NCI-H1417 (cell line): ENCODE measurements at regions not wholly inside any gene's neighbourhood (a gene's known extent, or its start where the extent isn't known, plus 50 kb on each side); places are given as distances from the start of the nearest gene placed in this dataset.

Experiments used
- DNase-seq, 3 experiments: peaks; one replicate each; lab custom pipeline; 2025; lab: John Stamatoyannopoulos, UW

GRCh38 chr10:131425752-131426533 is 114.4 kb upstream of the TCERG1L start:
- no peak for DNase-seq

- DNase-seq: no peak
Observed at GRCh38 chr10:131426534-131426898, 115.0 kb upstream of the TCERG1L start.

GRCh38 chr10:131427281-131427680 is 115.8 kb upstream of the TCERG1L start:
- no peak for DNase-seq

GRCh38 chr10:131427901-131428300 is 116.4 kb upstream of the TCERG1L start:
- DNase-seq: no peak

GRCh38 chr10:131429141-131429540 is 117.6 kb upstream of the TCERG1L start:
- no peak for DNase-seq

- DNase-seq: no peak
Observed at GRCh38 chr10:131429942-131430341, 118.4 kb upstream of the TCERG1L start.

GRCh38 chr10:131430716-131431412 is 119.3 kb upstream of the TCERG1L start:
- DNase-seq: peak in 2 of 3 experiments; percentile 11 to 25

- peak; percentile 2 to 55 (median 41) for DNase-seq
Observed at GRCh38 chr10:131431533-131431932, 120.0 kb upstream of the TCERG1L start.

GRCh38 chr10:131431978-131432690 is 120.6 kb upstream of the TCERG1L start:
- no peak for DNase-seq

GRCh38 chr10:131433568-131433967 is 122.0 kb upstream of the TCERG1L start:
- peak in 2 of 3 experiments; percentile 2 to 9 for DNase-seq

- DNase-seq: no peak
Observed at GRCh38 chr10:131435232-131435631, 123.7 kb upstream of the TCERG1L start.

GRCh38 chr10:131435760-131436457 is 124.4 kb upstream of the TCERG1L start:
- no peak for DNase-seq

GRCh38 chr10:131436458-131436857 is 124.9 kb upstream of the TCERG1L start:
- no peak for DNase-seq

- no peak for DNase-seq
Observed at GRCh38 chr10:131437556-131438475, 126.3 kb upstream of the TCERG1L start.

- no peak for DNase-seq
Observed at GRCh38 chr10:131438665-131439064, 127.1 kb upstream of the TCERG1L start.

GRCh38 chr10:131439705-131440104 is 128.2 kb upstream of the TCERG1L start:
- no peak for DNase-seq

- DNase-seq: no peak
Observed at GRCh38 chr10:131440405-131441360, 129.2 kb upstream of the TCERG1L start.

GRCh38 chr10:131442271-131442670 is 130.8 kb upstream of the TCERG1L start:
- DNase-seq: no peak

- no peak for DNase-seq
Observed at GRCh38 chr10:131444286-131444685, 132.8 kb upstream of the TCERG1L start.
